DOHH2 (cell line): ENCODE measurements at regions not wholly inside any gene's neighbourhood (a gene's known extent, or its start where the extent isn't known, plus 50 kb on each side); places are given as distances from the start of the nearest gene placed in this dataset.

Experiments used
- H3F3A ChIP-seq: fragments of 200-600 bp; sonication (generic), shearing (Covaris generic); 2 replicates; pipeline ENCODE4 v1.6.0; 2016; ENCODE audit warnings: antibody characterized with exemption, mild to moderate bottlenecking; ENCODE audit not compliant: control insufficient read depth, insufficient read depth
- H3K27ac ChIP-seq: fragments of 200-600 bp; sonication (generic); 2 replicates; pipeline ENCODE4 v1.5.1; 2014; ENCODE audit warnings: low read depth, mild to moderate bottlenecking, low read length, moderate library complexity
- H3K27me3 ChIP-seq: fragments of 200-600 bp; sonication (generic); 2 replicates; pipeline ENCODE4 v1.6.1; 2014; ENCODE audit warnings: mild to moderate bottlenecking, low read length, mixed read lengths; ENCODE audit not compliant: control insufficient read depth
- H3K36me3 ChIP-seq: fragments of 200-600 bp; sonication (generic); 2 replicates; pipeline ENCODE4 v1.6.1; 2014; ENCODE audit warnings: mild to moderate bottlenecking, low read length, moderate library complexity, mixed read lengths; ENCODE audit not compliant: control insufficient read depth
- H3K4me1 ChIP-seq: fragments of 200-600 bp; sonication (generic); 2 replicates; pipeline ENCODE4 v1.6.1; 2014; ENCODE audit warnings: mild to moderate bottlenecking, low read length, mixed read lengths; ENCODE audit not compliant: control insufficient read depth
- H3K4me2 ChIP-seq: fragments of 200-600 bp; sonication (generic); 2 replicates; pipeline ENCODE4 v1.6.0; 2014; ENCODE audit warnings: mild to moderate bottlenecking, low read length, moderate library complexity
- H3K4me3 ChIP-seq: fragments of 200-600 bp; sonication (generic); 2 replicates; pipeline ENCODE4 v1.5.1; 2014; ENCODE audit warnings: mild to moderate bottlenecking, low read length, mixed read lengths
- H3K79me2 ChIP-seq: fragments of 200-600 bp; sonication (generic); 2 replicates; pipeline ENCODE4 v1.6.1; 2014; ENCODE audit warnings: mild to moderate bottlenecking, low read length, mixed read lengths; ENCODE audit not compliant: control insufficient read depth
- H3K9me2 ChIP-seq: fragments of 200-600 bp; sonication (generic); replicated peaks from 2 replicates; pipeline ENCODE4 v1.6.1; 2014; ENCODE audit warnings: mild to moderate bottlenecking, low read length, mixed read lengths; ENCODE audit not compliant: control insufficient read depth
- H3K9me3 ChIP-seq: fragments of 200-600 bp; sonication (generic); 2 replicates; pipeline ENCODE4 v1.6.1; 2014; ENCODE audit warnings: antibody characterized with exemption, low read length, mixed read lengths; ENCODE audit not compliant: control insufficient read depth, insufficient read depth
- H4K20me1 ChIP-seq: fragments of 200-600 bp; sonication (generic); 2 replicates; pipeline ENCODE4 v1.6.0; 2014; ENCODE audit warnings: low read depth, mild to moderate bottlenecking, antibody characterized with exemption, low read length, moderate library complexity; ENCODE audit not compliant: control insufficient read depth, insufficient read depth
- EZH2phosphoT487 ChIP-seq: fragments of 200-600 bp; sonication (generic); IDR thresholded peaks from 2 replicates; pipeline ENCODE4 v1.6.1; 2017; ENCODE audit warnings: borderline replicate concordance, mild to moderate bottlenecking, antibody characterized with exemption, low read length, moderate library complexity, mixed read lengths
- TF ChIP-seq, protein P1 (sequence below): fragments of 200-600 bp; sonication (generic); IDR thresholded peaks from one replicate; pipeline ENCODE4 v1.5.1; 2014; ENCODE audit warnings: antibody characterized with exemption, mild to moderate bottlenecking, low read depth, low read length; ENCODE audit not compliant: poor library complexity, severe bottlenecking

DNA sequence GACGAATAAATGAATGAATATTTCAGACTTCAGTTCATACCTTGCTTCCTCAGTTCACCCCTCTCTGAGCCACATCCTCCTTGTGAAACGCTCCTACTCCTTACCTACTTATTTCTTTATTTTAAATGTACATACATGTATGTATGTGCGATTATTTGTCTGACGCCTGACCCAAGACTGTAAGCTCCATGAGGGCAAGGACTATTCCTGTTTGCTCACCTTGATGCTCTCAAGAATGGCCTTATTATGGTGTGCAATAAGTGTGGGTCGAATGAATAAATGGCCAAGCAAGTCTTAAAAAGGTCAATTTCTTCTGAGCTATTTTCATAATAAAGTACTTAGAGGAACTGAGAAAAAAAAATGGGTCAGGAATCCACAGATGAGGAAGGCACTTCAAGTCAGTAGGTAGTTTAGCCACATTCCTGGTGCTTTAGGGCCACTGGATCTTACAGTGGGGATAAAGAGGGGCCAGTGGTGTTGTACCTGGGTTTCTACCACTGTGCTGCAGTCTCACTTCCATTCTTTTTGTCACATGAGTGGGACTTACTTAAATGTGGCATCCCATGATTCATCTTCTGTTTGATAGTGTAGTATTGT lies 74.7 kb downstream of the SDC1 start:
- no peaks in the 10 kb centered on the region for H3K79me2 ChIP-seq
- no peak overlapping the region for H3K27ac ChIP-seq
- no peaks in the 10 kb centered on the region for H4K20me1 ChIP-seq
- no peak for TF ChIP-seq EZH2phosphoT487
- TF ChIP-seq, protein P1, sequence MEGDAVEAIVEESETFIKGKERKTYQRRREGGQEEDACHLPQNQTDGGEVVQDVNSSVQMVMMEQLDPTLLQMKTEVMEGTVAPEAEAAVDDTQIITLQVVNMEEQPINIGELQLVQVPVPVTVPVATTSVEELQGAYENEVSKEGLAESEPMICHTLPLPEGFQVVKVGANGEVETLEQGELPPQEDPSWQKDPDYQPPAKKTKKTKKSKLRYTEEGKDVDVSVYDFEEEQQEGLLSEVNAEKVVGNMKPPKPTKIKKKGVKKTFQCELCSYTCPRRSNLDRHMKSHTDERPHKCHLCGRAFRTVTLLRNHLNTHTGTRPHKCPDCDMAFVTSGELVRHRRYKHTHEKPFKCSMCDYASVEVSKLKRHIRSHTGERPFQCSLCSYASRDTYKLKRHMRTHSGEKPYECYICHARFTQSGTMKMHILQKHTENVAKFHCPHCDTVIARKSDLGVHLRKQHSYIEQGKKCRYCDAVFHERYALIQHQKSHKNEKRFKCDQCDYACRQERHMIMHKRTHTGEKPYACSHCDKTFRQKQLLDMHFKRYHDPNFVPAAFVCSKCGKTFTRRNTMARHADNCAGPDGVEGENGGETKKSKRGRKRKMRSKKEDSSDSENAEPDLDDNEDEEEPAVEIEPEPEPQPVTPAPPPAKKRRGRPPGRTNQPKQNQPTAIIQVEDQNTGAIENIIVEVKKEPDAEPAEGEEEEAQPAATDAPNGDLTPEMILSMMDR: no peak
- peaks cover 26% of the 10 kb centered on the region for H3K4me1 ChIP-seq
- H3F3A ChIP-seq: no peaks in the 10 kb centered on the region
- no peaks in the 10 kb centered on the region for H3K9me2 ChIP-seq
- no peak overlapping the region for H3K4me2 ChIP-seq
- H3K36me3 ChIP-seq: no peaks in the 10 kb centered on the region
- H3K27me3 ChIP-seq: peaks cover 25% of the 10 kb centered on the region
- no peaks in the 10 kb centered on the region for H3K9me3 ChIP-seq
- no peak overlapping the region for H3K4me3 ChIP-seq

DNA sequence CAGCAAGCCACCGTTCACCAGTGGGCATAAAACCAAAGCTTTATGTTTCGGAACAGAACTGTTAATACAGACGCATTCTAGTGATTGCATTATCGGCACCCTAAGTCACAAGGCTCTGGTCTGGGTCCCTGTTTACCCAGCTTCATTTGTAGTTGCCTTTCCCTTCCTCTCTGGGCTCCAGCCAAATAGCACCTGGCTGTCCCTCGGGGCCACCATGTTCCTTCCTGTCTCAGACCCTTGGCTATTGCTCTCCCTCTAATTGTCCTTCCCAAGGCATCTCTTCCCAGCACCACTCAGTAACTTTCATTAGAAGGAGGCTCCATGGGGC lies 75.3 kb downstream of the SDC1 start:
- Histone ChIP-seq H3K4me3 (no peak overlapping the region), H3K27ac (no peak overlapping the region), H3K36me3 (no peaks in the 10 kb centered on the region), H3K9me2 (no peaks in the 10 kb centered on the region), H3K27me3 (peaks cover 31% of the 10 kb centered on the region), H4K20me1 (no peaks in the 10 kb centered on the region), H3F3A (no peaks in the 10 kb centered on the region), H3K4me2 (no peak overlapping the region), H3K9me3 (no peaks in the 10 kb centered on the region), H3K4me1 (peaks cover 26% of the 10 kb centered on the region), H3K79me2 (no peaks in the 10 kb centered on the region)
- no peak for TF ChIP-seq EZH2phosphoT487
- TF ChIP-seq, protein P1: no peak

DNA sequence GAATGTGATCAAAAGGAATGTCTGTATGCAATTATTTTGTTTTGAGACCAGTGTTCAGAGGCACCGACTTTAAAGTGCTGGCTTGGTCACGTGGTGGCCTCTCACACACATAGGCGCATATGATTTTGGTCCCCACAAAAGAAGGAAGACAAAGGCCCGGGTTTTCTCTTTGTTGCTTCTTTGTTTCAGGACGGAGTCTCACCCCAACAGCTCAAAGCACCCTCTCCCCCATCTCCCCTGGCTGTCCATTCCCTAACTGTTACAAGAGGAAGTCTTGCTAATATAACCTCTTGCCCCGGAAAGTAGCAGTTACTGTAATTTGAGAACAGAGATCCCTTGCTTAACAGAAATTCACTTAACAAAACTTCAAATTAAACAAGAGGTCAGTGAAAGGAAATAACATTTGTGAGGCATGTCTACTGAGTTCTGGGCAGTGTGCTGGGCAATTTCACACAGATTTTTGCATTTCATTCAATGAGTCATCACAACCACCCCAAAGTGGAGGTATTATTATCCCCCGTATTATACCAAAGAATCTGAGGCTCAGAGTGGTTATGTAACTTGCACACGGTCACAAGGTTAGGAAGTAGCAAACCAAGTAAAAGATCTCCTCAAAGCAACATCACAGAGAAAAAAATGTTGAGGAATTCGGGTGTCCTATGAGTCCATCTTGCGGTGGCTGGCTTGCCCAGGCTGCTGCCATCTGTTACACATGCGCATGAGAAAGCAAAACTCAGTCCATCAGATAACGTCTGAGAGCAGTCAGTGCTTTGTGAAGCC lies 75.8 kb downstream of the SDC1 start:
- H4K20me1 ChIP-seq: no peaks in the 10 kb centered on the region
- H3K4me1 ChIP-seq: peaks cover 26% of the 10 kb centered on the region
- H3K4me3 ChIP-seq: no peak overlapping the region
- H3K27me3 ChIP-seq: peaks cover 33% of the 10 kb centered on the region
- no peak for TF ChIP-seq EZH2phosphoT487
- TF ChIP-seq, protein P1: no peak
- H3K27ac ChIP-seq: no peak overlapping the region
- no peaks in the 10 kb centered on the region for H3K36me3 ChIP-seq
- no peaks in the 10 kb centered on the region for H3K9me2 ChIP-seq
- H3F3A ChIP-seq: no peaks in the 10 kb centered on the region
- no peaks in the 10 kb centered on the region for H3K9me3 ChIP-seq
- H3K4me2 ChIP-seq: no peak overlapping the region
- H3K79me2 ChIP-seq: no peaks in the 10 kb centered on the region
